ENCODE measurements at regions not wholly inside any gene's neighbourhood (a gene's known extent, or its start where the extent isn't known, plus 50 kb on each side); places are given as distances from the start of the nearest gene placed in this dataset.

DNA sequence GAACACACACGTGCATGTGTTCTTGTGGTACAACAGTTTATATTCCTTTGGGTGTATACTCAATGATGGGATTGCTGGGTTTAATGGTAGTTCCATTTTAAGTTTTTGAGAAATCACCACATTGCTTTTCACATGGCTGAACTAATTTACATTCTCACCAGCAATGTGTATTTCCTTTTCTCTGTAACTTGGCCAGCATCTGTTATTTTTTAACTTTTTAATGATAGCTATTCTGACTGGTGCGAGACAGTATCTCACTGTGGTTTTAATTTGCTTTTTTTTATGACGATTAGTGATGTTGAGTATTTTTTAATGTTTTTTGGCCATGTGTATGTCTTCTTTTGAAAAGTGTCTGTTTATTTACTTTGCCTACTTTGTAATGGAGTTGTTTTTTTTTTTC is 256.6 kb downstream of the ZWINT start:
- H3K79me2 ChIP-seq (ENCODE audit: control insufficient read depth, insufficient read depth, low read length) = no peaks in the 10 kb centered on the region
- H2AFZ ChIP-seq (ENCODE audit: control insufficient read depth, low read depth, low read length) = no peak overlapping the region
- H3K4me2 ChIP-seq (ENCODE audit: control insufficient read depth, insufficient read depth) = no peak overlapping the region
- no TSS peak for BruUV-seq (replicated peaks)
- RAD21 ChIA-PET (ENCODE audit: unreplicated experiment) = no interaction called here
- DNase-seq (ENCODE audit: low read depth, low spot score) = no peak
- H3K36me3 ChIP-seq (ENCODE audit: control insufficient read depth in 2 of 2, insufficient read depth in 2 of 2, low read length in 1 of 2) = no peaks in the 10 kb centered on the region
- ATAC-seq = no peak
- WGBS (ENCODE audit: insufficient coverage, insufficient replicate concordance, low lambda C conversion rate, missing lambda C conversion rate) = 0% methylated on average over 3 of the region's 3 CpGs
- in situ Hi-C loops (cut with MboI) = no loop called here
- no peaks in the 10 kb centered on the region for H3K27me3 ChIP-seq (replicated peaks in 1 of 2; ENCODE audit: control insufficient read depth in 2 of 2, insufficient read depth in 2 of 2, low read length in 1 of 2)
- FAIRE-seq = no peak
- CTCF ChIA-PET = interaction anchor here (2.7 kb wide), 1 partner anchor 12 kb away, joined by 10 read pairs; no protein-coding TSS in a partner anchor
- POLR2A ChIA-PET = no interaction called here
- H3K9me3 ChIP-seq (replicated peaks; ENCODE audit: control insufficient read depth, insufficient read depth, low read length) = no peaks in the 10 kb centered on the region
- TF ChIP-seq NBN (IDR thresholded peaks at IDR 0.05) (no peak), RCOR1 (conservative IDR thresholded peaks at IDR 0.05; ENCODE audit: low read depth, low read length) (no peak), STAT3 (IDR thresholded peaks at IDR 0.05; ENCODE audit: low read depth, low read length) (no peak), RAD51 (IDR thresholded peaks at IDR 0.05) (no peak), STAT1 (conservative IDR thresholded peaks at IDR 0.05) (no peak), PAX8 (IDR thresholded peaks at IDR 0.05) (no peak), MTA3 (IDR thresholded peaks at IDR 0.05; ENCODE audit: borderline replicate concordance, low read length) (no peak), NFIC (IDR thresholded peaks at IDR 0.05; ENCODE audit: low read depth, low read length) (no peak), ZNF274 (IDR thresholded peaks at IDR 0.05; ENCODE audit: insufficient read depth, insufficient read length) (no peak), WRNIP1 (IDR thresholded peaks at IDR 0.05; ENCODE audit: borderline replicate concordance, low read depth, low read length) (no peak), ZBED1 (IDR thresholded peaks at IDR 0.05; ENCODE audit: borderline replicate concordance) (no peak), IKZF2 (IDR thresholded peaks at IDR 0.05) (no peak)
- TF ChIP-seq, protein P1, sequence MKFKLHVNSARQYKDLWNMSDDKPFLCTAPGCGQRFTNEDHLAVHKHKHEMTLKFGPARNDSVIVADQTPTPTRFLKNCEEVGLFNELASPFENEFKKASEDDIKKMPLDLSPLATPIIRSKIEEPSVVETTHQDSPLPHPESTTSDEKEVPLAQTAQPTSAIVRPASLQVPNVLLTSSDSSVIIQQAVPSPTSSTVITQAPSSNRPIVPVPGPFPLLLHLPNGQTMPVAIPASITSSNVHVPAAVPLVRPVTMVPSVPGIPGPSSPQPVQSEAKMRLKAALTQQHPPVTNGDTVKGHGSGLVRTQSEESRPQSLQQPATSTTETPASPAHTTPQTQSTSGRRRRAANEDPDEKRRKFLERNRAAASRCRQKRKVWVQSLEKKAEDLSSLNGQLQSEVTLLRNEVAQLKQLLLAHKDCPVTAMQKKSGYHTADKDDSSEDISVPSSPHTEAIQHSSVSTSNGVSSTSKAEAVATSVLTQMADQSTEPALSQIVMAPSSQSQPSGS (IDR thresholded peaks at IDR 0.05; ENCODE audit: low read length) = no peak
- TF ChIP-seq, protein P2, sequence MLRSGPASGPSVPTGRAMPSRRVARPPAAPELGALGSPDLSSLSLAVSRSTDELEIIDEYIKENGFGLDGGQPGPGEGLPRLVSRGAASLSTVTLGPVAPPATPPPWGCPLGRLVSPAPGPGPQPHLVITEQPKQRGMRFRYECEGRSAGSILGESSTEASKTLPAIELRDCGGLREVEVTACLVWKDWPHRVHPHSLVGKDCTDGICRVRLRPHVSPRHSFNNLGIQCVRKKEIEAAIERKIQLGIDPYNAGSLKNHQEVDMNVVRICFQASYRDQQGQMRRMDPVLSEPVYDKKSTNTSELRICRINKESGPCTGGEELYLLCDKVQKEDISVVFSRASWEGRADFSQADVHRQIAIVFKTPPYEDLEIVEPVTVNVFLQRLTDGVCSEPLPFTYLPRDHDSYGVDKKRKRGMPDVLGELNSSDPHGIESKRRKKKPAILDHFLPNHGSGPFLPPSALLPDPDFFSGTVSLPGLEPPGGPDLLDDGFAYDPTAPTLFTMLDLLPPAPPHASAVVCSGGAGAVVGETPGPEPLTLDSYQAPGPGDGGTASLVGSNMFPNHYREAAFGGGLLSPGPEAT (IDR thresholded peaks at IDR 0.05; ENCODE audit: low read depth) = no peak
- TF ChIP-seq, protein P3, sequence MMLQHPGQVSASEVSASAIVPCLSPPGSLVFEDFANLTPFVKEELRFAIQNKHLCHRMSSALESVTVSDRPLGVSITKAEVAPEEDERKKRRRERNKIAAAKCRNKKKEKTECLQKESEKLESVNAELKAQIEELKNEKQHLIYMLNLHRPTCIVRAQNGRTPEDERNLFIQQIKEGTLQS (IDR thresholded peaks at IDR 0.05; ENCODE audit: borderline replicate concordance, extremely low read depth, low read depth, low read length) = no peak
- H4K20me1 ChIP-seq (ENCODE audit: control insufficient read depth, insufficient read depth) = no peaks in the 10 kb centered on the region
- SMC1A ChIA-PET (ENCODE audit: uncharacterized antibody, unreplicated experiment) = no interaction called here
- no peaks in the 10 kb centered on the region for H3K4me1 ChIP-seq (ENCODE audit: control insufficient read depth, insufficient read depth, low read length)
- intact Hi-C loops (cut with micrococcal nuclease; ENCODE audit: unreplicated experiment) = no loop called here
- no peak overlapping the region for H3K9ac ChIP-seq (ENCODE audit: control insufficient read depth, insufficient read depth, low read length)
- no peak overlapping the region for H3K4me3 ChIP-seq
- no peak overlapping the region for H3K27ac ChIP-seq (ENCODE audit: control insufficient read depth, insufficient read depth)
